GM23338 (cell line): ENCODE measurements at regions not wholly inside any gene's neighbourhood (a gene's known extent, or its start where the extent isn't known, plus 50 kb on each side); places are given as distances from the start of the nearest gene placed in this dataset.

Source experiments
- ATAC-seq: fragments of 200-7000 bp; cut with Tn5 transposase; 3 replicates; pipeline ENCODE4 v1.9.1; 2020
- DNase-seq: peaks from one replicate; pipeline ENCODE4 v3.0.0-alpha.2; 2015; ENCODE audit warnings: low spot score
- H2AFZ ChIP-seq: fragments of 200-600 bp; sonication (generic); 2 replicates; pipeline ENCODE4 v1.8.0; 2016; ENCODE audit warnings: antibody characterized with exemption, mild to moderate bottlenecking, moderate library complexity
- H3F3A ChIP-seq: fragments of 200-600 bp; sonication (generic); replicated peaks from 2 replicates; pipeline ENCODE4 v1.8.0; 2017; ENCODE audit warnings: antibody characterized with exemption, mixed run types, low read depth
- H3K27ac ChIP-seq: fragments of 200-600 bp; sonication (generic); 2 replicates; pipeline ENCODE4 v1.6.1; 2016; ENCODE audit warnings: low read depth
- H3K27me3 ChIP-seq: fragments of 200-600 bp; sonication (generic); 2 replicates; pipeline ENCODE4 v1.8.0; 2016; ENCODE audit warnings: mild to moderate bottlenecking, mixed run types, moderate library complexity; ENCODE audit not compliant: insufficient read depth
- H3K36me3 ChIP-seq: fragments of 200-600 bp; sonication (generic); 2 replicates; pipeline ENCODE4 v1.8.0; 2016; ENCODE audit warnings: mild to moderate bottlenecking; ENCODE audit not compliant: insufficient read depth
- H3K4me1 ChIP-seq: fragments of 200-600 bp; sonication (generic); 2 replicates; pipeline ENCODE4 v1.8.0; 2016; ENCODE audit warnings: mild to moderate bottlenecking, moderate library complexity; ENCODE audit not compliant: insufficient read depth
- H3K4me2 ChIP-seq: fragments of 200-600 bp; sonication (generic); 2 replicates; pipeline ENCODE4 v1.7.1; 2017; ENCODE audit warnings: mixed run types
- H3K4me3 ChIP-seq: fragments of 200-600 bp; sonication (generic); 2 replicates; pipeline ENCODE4 v1.6.1; 2016; ENCODE audit warnings: mixed run types
- H3K79me2 ChIP-seq: fragments of 200-600 bp; sonication (generic); replicated peaks from 2 replicates; pipeline ENCODE4 v1.8.0; 2017; ENCODE audit warnings: mild to moderate bottlenecking; ENCODE audit not compliant: insufficient read depth
- H3K9me2 ChIP-seq: fragments of 200-600 bp; sonication (generic); 2 replicates; pipeline ENCODE4 v1.8.0; 2017; ENCODE audit not compliant: insufficient read depth
- H4K20me1 ChIP-seq: fragments of 200-600 bp; sonication (generic); replicated peaks from 2 replicates; pipeline ENCODE4 v1.8.0; 2017; ENCODE audit warnings: mild to moderate bottlenecking; ENCODE audit not compliant: insufficient read depth
- H3K27ac Mint-ChIP-seq: 2 replicates; pipeline ENCODE4 v1.8.0; 2020; ENCODE audit warnings: inconsistent platforms, mild to moderate bottlenecking, moderate library complexity, mixed read lengths
- H3K27me3 Mint-ChIP-seq: 3 replicates; pipeline ENCODE4 v1.8.0; 2022; ENCODE audit warnings: low read depth, mild to moderate bottlenecking, moderate library complexity, mixed read lengths, inconsistent platforms; ENCODE audit not compliant: insufficient read depth, poor library complexity
- H3K36me3 Mint-ChIP-seq: 3 replicates; pipeline ENCODE4 v1.8.0; 2021; ENCODE audit warnings: low read depth, mild to moderate bottlenecking, inconsistent platforms, moderate library complexity, mixed read lengths
- H3K4me1 Mint-ChIP-seq: 3 replicates; pipeline ENCODE4 v1.8.0; 2020; ENCODE audit warnings: mild to moderate bottlenecking, inconsistent platforms, mixed read lengths
- H3K4me3 Mint-ChIP-seq: 3 replicates; pipeline ENCODE4 v1.8.0; 2021; ENCODE audit warnings: moderate library complexity, mild to moderate bottlenecking, inconsistent platforms, mixed read lengths
- H3K9me3 Mint-ChIP-seq: 3 replicates; pipeline ENCODE4 v1.8.0; 2020; ENCODE audit warnings: moderate library complexity, mild to moderate bottlenecking, inconsistent platforms, mixed read lengths
- CREB1 ChIP-seq: fragments of 250-450 bp; sonication (Bioruptor Pico); IDR thresholded peaks from 2 replicates; pipeline ENCODE4 v1.5.0; 2020; ENCODE audit warnings: low read depth, mild to moderate bottlenecking, moderate library complexity
- CTCF ChIP-seq, 2 experiments: fragments of 200-600 bp in 1 of 2; sonication (generic) in 1 of 2; conservative IDR thresholded peaks; 2 replicates each; pipeline versions ENCODE4 v1.5.1 to v1.6.1; 2016 to 2017; ENCODE audit warnings: antibody characterized with exemption in 2 of 2, low read depth in 2 of 2, mild to moderate bottlenecking in 2 of 2, moderate library complexity in 1 of 2
- EZH2 ChIP-seq: fragments of 200-600 bp; sonication (generic); IDR thresholded peaks from one replicate; pipeline ENCODE4 v1.8.0; 2017; ENCODE audit warnings: antibody characterized with exemption, mild to moderate bottlenecking, low read depth; ENCODE audit not compliant: unreplicated experiment
- EZH2phosphoT487 ChIP-seq: fragments of 200-600 bp; sonication (generic); IDR thresholded peaks from one replicate; pipeline ENCODE4 v1.8.1; 2018; ENCODE audit warnings: antibody characterized with exemption; ENCODE audit not compliant: unreplicated experiment
- NANOG ChIP-seq: IDR thresholded peaks from 2 replicates; pipeline ENCODE4 v1.6.1; 2016; ENCODE audit warnings: antibody characterized with exemption, borderline replicate concordance
- POLR2AphosphoS5 ChIP-seq: IDR thresholded peaks from 2 replicates; pipeline ENCODE4 v1.6.1; 2016; ENCODE audit warnings: antibody characterized with exemption, low read depth
- ZNF114 ChIP-seq: fragments of 250-450 bp; sonication (Bioruptor Pico); IDR thresholded peaks from 2 replicates; pipeline ENCODE4 v1.5.0; 2020; ENCODE audit warnings: mild to moderate bottlenecking, moderate library complexity
- ZNF331 ChIP-seq: fragments of 250-450 bp; sonication (Bioruptor Pico); IDR thresholded peaks from 2 replicates; pipeline ENCODE4 v1.5.0; 2020; ENCODE audit warnings: low read depth, mild to moderate bottlenecking, moderate library complexity
- ZNF462 ChIP-seq: fragments of 250-450 bp; sonication (Bioruptor Pico); IDR thresholded peaks from 2 replicates; pipeline ENCODE4 v1.5.0; 2020; ENCODE audit warnings: mild to moderate bottlenecking, moderate library complexity
- TF ChIP-seq, protein P1 (sequence below): IDR thresholded peaks from 2 replicates; pipeline ENCODE4 v1.6.1; 2016; ENCODE audit warnings: antibody characterized with exemption

DNA sequence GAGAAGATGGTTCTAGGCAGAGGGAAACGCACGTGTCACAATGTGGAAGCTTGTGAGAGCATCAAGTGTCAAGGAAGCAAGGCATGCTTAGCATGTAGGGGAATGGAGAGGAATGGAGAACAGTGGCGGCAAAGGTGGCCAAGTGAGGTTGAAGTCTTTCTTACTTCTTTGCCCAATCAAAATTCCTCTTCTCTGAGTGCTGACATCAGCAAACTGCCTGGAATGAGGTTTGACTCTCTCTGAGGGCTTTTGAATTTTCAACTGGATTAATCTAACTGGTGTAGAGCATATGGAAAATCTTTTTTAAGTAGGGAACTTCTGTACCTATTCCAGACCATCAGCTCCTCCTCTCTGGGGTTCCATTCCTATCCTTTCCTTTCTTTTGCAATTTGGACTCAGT is 61.9 kb upstream of the BNC1 start:
- Histone ChIP-seq H2AFZ (peak overlapping the region; percentile 72; the same call in 1 of the 2 replicates), H3K27me3 (no peaks in the 10 kb centered on the region), H3K36me3 (no peaks in the 10 kb centered on the region), H3F3A (no peaks in the 10 kb centered on the region), H3K4me2 (no peak overlapping the region), H4K20me1 (no peaks in the 10 kb centered on the region), H3K4me3 (no peak overlapping the region), H3K9me2 (no peaks in the 10 kb centered on the region), H3K27ac (no peak overlapping the region), H3K79me2 (no peaks in the 10 kb centered on the region), H3K4me1 (no peaks in the 10 kb centered on the region)
- ATAC-seq (no peak), DNase-seq (no peak)
- no peak overlapping the region for H3K4me3 Mint-ChIP-seq
- TF ChIP-seq ZNF331 (CRISPR knock-in tag) (no peak), ZNF114 (CRISPR knock-in tag) (no peak), EZH2 (no peak), CTCF (conservative IDR thresholded peaks at IDR 0.05; ENCODE audit: low read depth in 2 of 2) (no peak), CREB1 (CRISPR knock-in tag) (no peak), ZNF462 (CRISPR knock-in tag) (no peak), POLR2AphosphoS5 (no peak), NANOG (no peak), EZH2phosphoT487 (no peak)
- TF ChIP-seq, protein P1, sequence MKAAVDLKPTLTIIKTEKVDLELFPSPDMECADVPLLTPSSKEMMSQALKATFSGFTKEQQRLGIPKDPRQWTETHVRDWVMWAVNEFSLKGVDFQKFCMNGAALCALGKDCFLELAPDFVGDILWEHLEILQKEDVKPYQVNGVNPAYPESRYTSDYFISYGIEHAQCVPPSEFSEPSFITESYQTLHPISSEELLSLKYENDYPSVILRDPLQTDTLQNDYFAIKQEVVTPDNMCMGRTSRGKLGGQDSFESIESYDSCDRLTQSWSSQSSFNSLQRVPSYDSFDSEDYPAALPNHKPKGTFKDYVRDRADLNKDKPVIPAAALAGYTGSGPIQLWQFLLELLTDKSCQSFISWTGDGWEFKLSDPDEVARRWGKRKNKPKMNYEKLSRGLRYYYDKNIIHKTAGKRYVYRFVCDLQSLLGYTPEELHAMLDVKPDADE = no peak
- no peak overlapping the region for H3K27ac Mint-ChIP-seq
- H3K27me3 Mint-ChIP-seq = peaks cover 2% of the 10 kb centered on the region
- H3K36me3 Mint-ChIP-seq = no peaks in the 10 kb centered on the region
- H3K4me1 Mint-ChIP-seq = no peaks in the 10 kb centered on the region
- H3K9me3 Mint-ChIP-seq = no peaks in the 10 kb centered on the region
